Prostate gland (tissue), 2 donors: ENCODE measurements at regions not wholly inside any gene's neighbourhood (a gene's known extent, or its start where the extent isn't known, plus 50 kb on each side); places are given as distances from the start of the nearest gene placed in this dataset.

Experiments used
- DNase-seq: peaks from one replicate; pipeline ENCODE4 v3.0.0-alpha.2; 2019; ENCODE audit warnings: low spot score
- H3K27ac ChIP-seq, 2 donors: fragments of 200-600 bp; sonication (generic); 2 replicates each; pipeline ENCODE4 v1.5.1; 2017 to 2019
- H3K27me3 ChIP-seq: fragments of 200-600 bp; sonication (generic); replicated peaks from 2 replicates; pipeline ENCODE4 v1.5.1; 2019; ENCODE audit not compliant: insufficient read depth
- H3K36me3 ChIP-seq, 2 donors: fragments of 200-600 bp; sonication (generic); 1 replicate in 1 of 2; 2 replicates in 1 of 2; pipeline versions ENCODE4 v1.5.1 to v1.8.1; 2017 to 2019
- H3K4me1 ChIP-seq: fragments of 200-600 bp; sonication (generic); replicated peaks from 2 replicates; pipeline ENCODE4 v1.5.1; 2019
- H3K4me3 ChIP-seq, 2 donors: fragments of 200-600 bp; sonication (generic); 2 replicates each; pipeline ENCODE4 v1.5.1; 2017 to 2019
- H3K9me3 ChIP-seq: fragments of 200-600 bp; sonication (generic); 2 replicates; pipeline ENCODE4 v1.5.1; 2017
- CTCF ChIP-seq, 4 experiments: fragments of 200-600 bp in 2 of 4; fragments of 450-650 bp in 2 of 4; sonication (generic) in 2 of 4; IDR thresholded peaks; 1 replicate in 3 of 4; 2 replicates in 1 of 4; pipeline ENCODE4 v1.5.1; 2016 to 2019; ENCODE audit warnings: antibody characterized with exemption in 4 of 4, mild to moderate bottlenecking in 2 of 4, moderate library complexity in 2 of 4
- POLR2A ChIP-seq: fragments of 450-650 bp; IDR thresholded peaks from one replicate; pipeline ENCODE4 v1.6.1; 2016; ENCODE audit warnings: antibody characterized with exemption, mild to moderate bottlenecking
- POLR2AphosphoS5 ChIP-seq: sonication (generic); formaldehyde crosslinking; IDR thresholded peaks from one replicate; pipeline ENCODE4 v1.6.1; 2017; ENCODE audit warnings: antibody characterized with exemption
- WGBS: methylation state at CpG from one replicate; pipeline ENCODE4 v1.1.5; 2018; 5-methylcytosine and 5-hydroxymethylcytosine counted together
- intact Hi-C: fragments of 100-400 bp; cut with DNase I; formaldehyde crosslinking; loops from one replicate; pipeline ENCODE4 v1.14.2; 2022

GRCh38 chr4:117478702-117479101 lies 393.3 kb upstream of the TRAM1L1 start:
- H3K9me3 ChIP-seq = no peaks in the 10 kb centered on the region
- no peaks in the 10 kb centered on the region for H3K27me3 ChIP-seq
- no peaks in the 10 kb centered on the region for H3K36me3 ChIP-seq
- intact Hi-C loops = no loop called here
- H3K4me1 ChIP-seq = no peaks in the 10 kb centered on the region
- H3K4me3 ChIP-seq = no peak overlapping the region
- DNase-seq = no peak
- H3K27ac ChIP-seq = no peak overlapping the region
- TF ChIP-seq POLR2A (no peak), POLR2AphosphoS5 (no peak), CTCF (IDR thresholded peaks at IDR 0.05) (no peak)

- WGBS = 80% methylated on average over 6 of the region's 6 CpGs
- TF ChIP-seq POLR2AphosphoS5 = no peak
- no peak for TF ChIP-seq CTCF (IDR thresholded peaks at IDR 0.05)
- no peak for TF ChIP-seq POLR2A
These were observed 394.3 kb upstream of the TRAM1L1 start for GRCh38 chr4:117479673-117480072.

GRCh38 chr4:117481742-117482141 lies 396.4 kb upstream of the TRAM1L1 start:
- Histone ChIP-seq H3K9me3 (no peaks in the 10 kb centered on the region), H3K4me3 (no peak overlapping the region), H3K27ac (no peak overlapping the region), H3K4me1 (no peaks in the 10 kb centered on the region), H3K27me3 (no peaks in the 10 kb centered on the region), H3K36me3 (no peaks in the 10 kb centered on the region)
- intact Hi-C loops = no loop called here
- TF ChIP-seq POLR2AphosphoS5 (no peak), POLR2A (no peak), CTCF (IDR thresholded peaks at IDR 0.05) (no peak)
- 60% methylated on average over 3 of the region's 3 CpGs for WGBS
- DNase-seq = no peak

More at GRCh38 chr4:117479673-117480072, 394.3 kb upstream of the TRAM1L1 start:
- H3K27ac ChIP-seq = no peak overlapping the region
- H3K36me3 ChIP-seq = no peaks in the 10 kb centered on the region
- H3K9me3 ChIP-seq = no peaks in the 10 kb centered on the region
- intact Hi-C loops = no loop called here
- H3K4me1 ChIP-seq = no peaks in the 10 kb centered on the region
- no peak overlapping the region for H3K4me3 ChIP-seq
- DNase-seq = no peak
- H3K27me3 ChIP-seq = no peaks in the 10 kb centered on the region

GRCh38 chr4:117488692-117489091 lies 403.3 kb upstream of the TRAM1L1 start:
- no peaks in the 10 kb centered on the region for H3K36me3 ChIP-seq
- H3K27ac ChIP-seq = no peak overlapping the region
- no peaks in the 10 kb centered on the region for H3K4me1 ChIP-seq
- H3K27me3 ChIP-seq = no peaks in the 10 kb centered on the region
- TF ChIP-seq POLR2A (no peak), CTCF (IDR thresholded peaks at IDR 0.05) (no peak), POLR2AphosphoS5 (no peak)
- H3K4me3 ChIP-seq = no peak overlapping the region
- no peak for DNase-seq
- intact Hi-C loops = no loop called here
- 85% methylated on average over 7 of the region's 7 CpGs for WGBS
- H3K9me3 ChIP-seq = no peaks in the 10 kb centered on the region

- Histone ChIP-seq H3K4me1 (no peaks in the 10 kb centered on the region), H3K36me3 (no peaks in the 10 kb centered on the region), H3K4me3 (no peak overlapping the region), H3K27ac (no peak overlapping the region), H3K27me3 (no peaks in the 10 kb centered on the region), H3K9me3 (no peaks in the 10 kb centered on the region)
- 54% methylated on average over 2 of the region's 2 CpGs for WGBS
- TF ChIP-seq POLR2A = no peak
- TF ChIP-seq CTCF (IDR thresholded peaks at IDR 0.05) = no peak
- TF ChIP-seq POLR2AphosphoS5 = no peak
- intact Hi-C loops = no loop called here
- DNase-seq = no peak
These were observed 403.7 kb upstream of the TRAM1L1 start for GRCh38 chr4:117489107-117489506.
